Activated naive CD4-positive, alpha-beta T cell treated with anti-CD3 and anti-CD28 coated beads, Interleukin-2, amount 50 U/mL, for 72 hours (primary cell): ENCODE measurements at regions not wholly inside any gene's neighbourhood (a gene's known extent, or its start where the extent isn't known, plus 50 kb on each side); places are given as distances from the start of the nearest gene placed in this dataset.

ENCODE experiments used
- ATAC-seq, 2 donors: fragments of 150-1000 bp; cut with Tn5 transposase; 2 replicates each; pipeline ENCODE4 v1.10.0; 2021; ENCODE audit warnings: mild to moderate bottlenecking in 2 of 2, moderate library complexity in 2 of 2
- DNase-seq, 2 donors: peaks; one replicate each; pipeline ENCODE4 v3.0.0; 2021 to 2022; ENCODE audit warnings: low spot score in 2 of 2
- H3K27ac Mint-ChIP-seq, 2 donors: one replicate each; pipeline ENCODE4 v1.8.0; 2022; ENCODE audit warnings: mild to moderate bottlenecking in 2 of 2, mixed read lengths in 2 of 2
- H3K36me3 Mint-ChIP-seq, 2 donors: one replicate each; pipeline ENCODE4 v1.8.0; 2022; ENCODE audit warnings: mixed read lengths in 2 of 2
- H3K9me3 Mint-ChIP-seq, 2 donors: one replicate each; pipeline ENCODE4 v1.8.0; 2022; ENCODE audit warnings: mixed read lengths in 2 of 2

DNA sequence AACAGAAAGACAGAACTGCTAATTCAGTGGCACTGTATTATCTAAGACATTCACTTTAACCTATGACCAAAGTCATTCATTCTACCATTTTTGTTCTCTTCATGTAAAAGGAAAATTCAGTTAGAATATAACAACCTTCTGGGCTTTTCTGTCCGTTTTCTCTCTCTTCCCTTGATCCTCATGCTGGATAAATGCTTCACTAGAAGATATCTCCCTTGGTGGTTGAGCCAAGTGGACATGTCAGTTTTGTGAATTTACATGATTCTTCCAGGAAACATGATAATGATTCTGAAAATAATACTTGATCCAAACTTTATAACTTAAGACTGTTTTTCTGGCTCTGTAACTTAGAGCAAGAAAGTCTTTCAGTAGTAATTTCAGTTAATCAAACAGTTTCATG lies 1012.2 kb downstream of the SQOR start:
- DNase-seq (no peak), ATAC-seq (no peak)
- peaks cover 0 to 9% of the 10 kb centered on the region in 2 donors for H3K9me3 Mint-ChIP-seq
- H3K36me3 Mint-ChIP-seq: peaks cover 0 to 5% of the 10 kb centered on the region in 2 donors
- H3K27ac Mint-ChIP-seq: no peak overlapping the region

GRCh38 chr15:46652266-46652665 lies 1017.4 kb downstream of the SQOR start:
- no peak for ATAC-seq
- H3K9me3 Mint-ChIP-seq: no peaks in the 10 kb centered on the region

GRCh38 chr15:46654993-46655392 lies 1020.2 kb downstream of the SQOR start:
- peaks cover 0 to 9% of the 10 kb centered on the region in 2 donors for H3K36me3 Mint-ChIP-seq
- ATAC-seq: no peak
- H3K27ac Mint-ChIP-seq: no peak overlapping the region
- peaks cover 14% of the 10 kb centered on the region in 2 donors for H3K9me3 Mint-ChIP-seq
- DNase-seq: no peak

More at GRCh38 chr15:46652266-46652665, 1017.4 kb downstream of the SQOR start:
- DNase-seq: no peak
- H3K36me3 Mint-ChIP-seq: no peaks in the 10 kb centered on the region
- no peak overlapping the region for H3K27ac Mint-ChIP-seq

DNA sequence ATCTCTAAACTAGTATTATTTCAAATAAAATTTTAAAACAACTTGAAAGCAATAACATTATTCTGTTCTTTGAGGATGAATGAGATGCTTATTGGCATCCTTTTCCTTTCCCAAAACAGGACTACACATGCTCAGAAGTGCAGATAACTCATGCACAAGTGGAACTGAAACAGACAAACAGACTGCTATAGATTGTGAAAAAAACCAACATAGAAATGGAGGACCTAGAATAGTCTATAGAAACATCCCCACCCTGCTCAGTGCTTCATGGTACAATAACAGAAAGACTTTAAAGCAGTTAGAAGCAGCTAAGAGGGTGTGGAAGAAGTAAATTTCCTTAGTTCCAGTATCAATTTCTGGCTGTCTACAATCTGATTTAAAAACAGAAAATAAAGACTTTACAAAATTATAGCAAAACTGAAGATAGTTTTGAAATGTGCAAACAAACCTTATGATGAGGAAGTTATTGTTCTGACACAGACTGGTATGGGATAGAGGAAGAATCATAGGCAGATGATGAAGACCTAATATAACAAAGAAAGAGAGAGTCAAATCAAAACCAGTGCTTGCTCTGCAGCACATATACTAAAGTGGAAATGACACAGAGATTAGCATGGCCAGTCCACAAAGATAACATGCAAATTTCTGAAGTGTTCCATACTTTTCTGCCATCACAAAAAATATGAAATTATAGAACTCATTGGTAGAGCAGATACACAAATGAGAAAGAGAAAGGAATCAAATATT lies 1025.4 kb downstream of the SQOR start:
- no peak overlapping the region for H3K27ac Mint-ChIP-seq

GRCh38 chr15:46670258-46670657 lies 1035.4 kb downstream of the SQOR start:
- H3K36me3 Mint-ChIP-seq: no peaks in the 10 kb centered on the region
- ATAC-seq: no peak
- no peak overlapping the region for H3K27ac Mint-ChIP-seq
- no peak for DNase-seq
- peaks cover 6 to 17% of the 10 kb centered on the region in 2 donors for H3K9me3 Mint-ChIP-seq

More for the DNA sequence above, 1025.4 kb downstream of the SQOR start:
- DNase-seq: no peak
- no peak for ATAC-seq
- H3K36me3 Mint-ChIP-seq: peaks cover 0 to 9% of the 10 kb centered on the region in 2 donors
- peaks cover 20 to 43% of the 10 kb centered on the region in 2 donors for H3K9me3 Mint-ChIP-seq

DNA sequence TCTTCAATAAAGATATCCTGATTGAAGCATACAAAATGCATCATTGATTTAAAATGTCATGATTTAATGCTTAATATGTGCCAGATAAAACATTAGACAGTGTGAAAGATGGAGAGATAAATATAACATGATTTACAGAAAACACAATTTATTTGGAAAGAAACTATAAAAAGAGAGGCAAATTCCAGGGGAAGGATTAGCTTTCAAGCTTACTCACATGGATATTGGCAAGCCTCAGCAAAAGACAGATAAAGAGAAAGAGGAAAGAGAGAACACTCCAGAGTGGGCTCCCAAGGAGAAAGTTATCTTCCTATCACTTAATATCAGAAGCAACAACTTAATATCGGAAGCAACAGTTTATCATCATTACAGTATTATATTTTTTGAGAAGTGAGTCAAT lies 1036.5 kb downstream of the SQOR start:
- peaks cover 6 to 17% of the 10 kb centered on the region in 2 donors for H3K9me3 Mint-ChIP-seq
- no peaks in the 10 kb centered on the region for H3K36me3 Mint-ChIP-seq
- H3K27ac Mint-ChIP-seq: no peak overlapping the region
- no peak for ATAC-seq
- DNase-seq: no peak

DNA sequence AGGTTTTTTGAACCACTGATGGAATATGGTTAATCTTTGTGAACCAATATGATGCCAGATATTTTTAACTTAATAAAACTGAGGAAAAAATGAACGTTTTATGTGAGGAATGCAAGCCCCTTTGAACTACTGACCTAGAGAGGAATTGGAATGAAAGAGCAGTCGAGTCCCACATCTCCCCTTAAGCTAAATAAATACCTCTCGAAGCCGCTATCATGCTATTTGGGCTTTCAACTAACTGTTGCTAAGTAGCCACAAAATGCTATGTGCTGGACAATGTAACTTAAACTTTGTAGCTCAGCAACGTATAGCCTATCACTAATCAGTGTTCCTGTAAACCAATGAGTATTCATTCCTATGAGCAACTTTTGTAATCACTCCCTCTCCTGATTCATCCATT lies 1037.2 kb downstream of the SQOR start:
- ATAC-seq (no peak), DNase-seq (no peak)
- no peaks in the 10 kb centered on the region for H3K36me3 Mint-ChIP-seq
- H3K27ac Mint-ChIP-seq: no peak overlapping the region
- peaks cover 6 to 17% of the 10 kb centered on the region in 2 donors for H3K9me3 Mint-ChIP-seq

DNA sequence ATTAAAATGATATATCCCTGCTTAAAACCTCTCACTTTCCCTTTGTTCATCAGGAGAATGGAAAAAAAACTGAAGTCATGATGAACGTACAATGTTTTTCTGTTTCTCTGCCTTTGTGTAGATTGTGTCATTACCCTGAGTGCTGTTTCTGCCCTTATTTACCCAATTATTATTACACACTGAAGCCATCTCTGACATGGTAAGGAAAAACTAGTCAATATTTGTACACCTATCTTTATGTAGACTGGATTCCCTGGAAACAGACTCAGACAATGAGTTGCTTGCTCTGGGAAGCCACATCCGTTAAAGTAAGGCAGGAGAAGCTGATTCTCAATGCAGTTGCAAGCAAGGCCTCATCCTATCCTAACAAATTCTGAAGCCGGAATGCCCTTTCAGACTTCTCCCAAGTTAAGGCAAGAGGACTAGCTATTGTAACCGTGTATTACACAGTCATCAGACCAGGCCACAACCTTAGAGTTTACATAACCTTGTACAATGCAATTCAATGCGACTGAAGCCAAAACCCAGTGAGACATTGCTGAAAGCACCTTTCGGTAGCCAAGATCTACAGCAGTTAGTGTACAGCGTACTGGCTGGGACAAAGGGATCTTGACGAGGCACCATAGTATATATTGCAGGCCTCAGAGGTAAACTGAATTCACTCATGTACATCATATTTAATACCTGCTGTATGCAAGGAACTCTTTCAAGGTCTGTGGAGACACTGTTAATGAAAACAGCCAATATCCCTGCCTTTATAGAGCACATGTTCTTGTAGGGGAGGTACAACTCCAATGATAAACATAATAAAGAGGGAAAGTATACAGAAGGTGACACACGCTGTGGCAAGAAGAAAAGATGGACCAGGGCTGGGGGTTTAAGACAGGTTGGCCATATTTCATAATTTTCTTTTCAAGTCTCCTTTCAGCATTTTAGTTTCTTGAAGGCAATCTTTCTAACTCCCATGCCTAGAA lies 1040.8 kb upstream of the SEMA6D start:
- no peak for ATAC-seq
- Mint-ChIP-seq H3K27ac (no peak overlapping the region), H3K9me3 (peaks cover 6 to 12% of the 10 kb centered on the region in 2 donors), H3K36me3 (peaks cover 0 to 4% of the 10 kb centered on the region in 2 donors)
- no peak for DNase-seq

- Mint-ChIP-seq H3K27ac (no peak overlapping the region), H3K36me3 (peaks cover 0 to 4% of the 10 kb centered on the region in 2 donors), H3K9me3 (peaks cover 6 to 10% of the 10 kb centered on the region in 2 donors)
- no peak for DNase-seq
- ATAC-seq: no peak
Measured at GRCh38 chr15:46677491-46677890, 1039.8 kb upstream of the SEMA6D start.

DNA sequence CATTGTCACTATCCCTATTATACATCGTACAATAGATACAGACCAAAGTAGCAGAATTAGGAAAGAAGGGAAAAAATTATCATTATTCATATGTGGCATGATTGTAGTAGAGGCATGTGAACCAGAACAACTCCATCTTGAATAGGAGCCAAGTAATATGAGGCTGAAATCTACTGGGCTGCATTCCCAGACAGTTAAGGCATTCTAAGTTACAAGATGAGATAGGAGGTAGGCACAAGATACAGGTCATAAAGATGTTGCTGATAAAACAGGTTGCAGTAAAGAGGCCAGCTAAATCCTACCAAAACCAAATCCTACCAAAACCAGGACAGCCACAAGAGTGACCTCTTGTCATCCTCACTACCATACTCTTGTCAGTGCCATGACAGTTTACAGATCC lies 1035.4 kb upstream of the SEMA6D start:
- H3K9me3 Mint-ChIP-seq: peaks cover 0 to 11% of the 10 kb centered on the region in 2 donors
- H3K27ac Mint-ChIP-seq: no peak overlapping the region
- DNase-seq (no peak), ATAC-seq (no peak)
- H3K36me3 Mint-ChIP-seq: peaks cover 0 to 4% of the 10 kb centered on the region in 2 donors

- DNase-seq: no peak
Measured at GRCh38 chr15:46682969-46683791, 1034.1 kb upstream of the SEMA6D start.

DNA sequence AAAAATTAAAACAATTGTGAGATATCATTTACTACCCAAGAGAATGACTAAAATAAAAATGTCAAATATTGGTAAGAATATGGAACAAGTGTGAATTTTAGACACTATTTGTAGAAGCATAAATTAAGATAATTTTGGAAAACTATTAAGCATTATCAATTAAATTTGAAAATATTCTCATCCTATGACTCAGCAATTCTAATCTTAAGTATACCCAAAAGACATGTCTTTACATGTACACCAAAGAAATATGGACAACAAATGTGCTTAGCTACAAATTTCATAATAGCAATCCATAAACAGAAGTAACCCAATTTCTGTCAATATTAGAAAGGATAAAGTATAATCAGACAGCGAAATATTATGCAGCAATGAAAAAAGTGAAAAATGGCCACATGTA lies 1032.2 kb upstream of the SEMA6D start:
- Mint-ChIP-seq H3K36me3 (no peaks in the 10 kb centered on the region), H3K27ac (no peak overlapping the region), H3K9me3 (peaks cover under 1 to 8% of the 10 kb centered on the region in 2 donors)
- no peak for ATAC-seq
- no peak for DNase-seq

More at GRCh38 chr15:46682969-46683791, 1034.1 kb upstream of the SEMA6D start:
- H3K27ac Mint-ChIP-seq: no peak overlapping the region
- peaks cover 0 to 8% of the 10 kb centered on the region in 2 donors for H3K9me3 Mint-ChIP-seq
- no peak for ATAC-seq
- peaks cover 0 to 4% of the 10 kb centered on the region in 2 donors for H3K36me3 Mint-ChIP-seq

- ATAC-seq (no peak), DNase-seq (no peak)
- no peak overlapping the region for H3K27ac Mint-ChIP-seq
- peaks cover 6 to 13% of the 10 kb centered on the region in 2 donors for H3K9me3 Mint-ChIP-seq
- no peaks in the 10 kb centered on the region for H3K36me3 Mint-ChIP-seq
Measured at GRCh38 chr15:46685681-46686080, 1031.6 kb upstream of the SEMA6D start.

DNA sequence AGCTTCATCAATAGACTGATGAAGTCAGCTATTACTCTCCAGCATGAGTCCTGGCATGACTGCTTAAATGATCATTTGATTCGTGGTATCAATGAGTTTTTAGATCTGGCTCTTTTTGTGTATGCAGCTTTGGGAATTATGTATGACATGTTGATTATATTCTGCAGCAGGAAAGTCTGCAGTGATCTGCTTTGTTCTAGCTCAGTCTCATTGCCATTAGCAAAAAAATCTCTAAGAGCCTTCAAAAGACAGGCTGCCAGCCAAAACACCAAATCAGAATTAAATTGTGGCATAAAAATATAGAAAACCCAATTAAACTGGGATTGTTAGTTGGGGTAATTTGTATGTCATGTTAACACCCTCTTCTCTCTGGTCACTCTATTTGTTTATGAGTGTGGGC lies 1021.0 kb upstream of the SEMA6D start:
- peaks cover 0 to 8% of the 10 kb centered on the region in 2 donors for H3K36me3 Mint-ChIP-seq
- ATAC-seq: no peak

GRCh38 chr15:46701346-46701745 lies 1016.0 kb upstream of the SEMA6D start:
- Mint-ChIP-seq H3K9me3 (peaks cover 11 to 17% of the 10 kb centered on the region in 2 donors), H3K27ac (no peak overlapping the region), H3K36me3 (no peaks in the 10 kb centered on the region)
- ATAC-seq: no peak
- no peak for DNase-seq

More for the DNA sequence above, 1021.0 kb upstream of the SEMA6D start:
- no peak for DNase-seq
- H3K9me3 Mint-ChIP-seq: peaks cover 11 to 16% of the 10 kb centered on the region in 2 donors
- H3K27ac Mint-ChIP-seq: no peak overlapping the region

GRCh38 chr15:46701896-46702295 lies 1015.4 kb upstream of the SEMA6D start:
- peaks cover 11 to 17% of the 10 kb centered on the region in 2 donors for H3K9me3 Mint-ChIP-seq
- no peak for ATAC-seq
- DNase-seq: no peak
- no peaks in the 10 kb centered on the region for H3K36me3 Mint-ChIP-seq
- H3K27ac Mint-ChIP-seq: no peak overlapping the region
